IMR-90 (cell line): ENCODE measurements at regions not wholly inside any gene's neighbourhood (a gene's known extent, or its start where the extent isn't known, plus 50 kb on each side); places are given as distances from the start of the nearest gene placed in this dataset.

Experiments
- ATAC-seq: fragments of 200-7000 bp; cut with Tn5 transposase; 2 replicates; pipeline ENCODE4 v1.9.1; 2020; ENCODE audit warnings: low read depth, mild to moderate bottlenecking, moderate library complexity
- BruUV-seq: library from RNA; stranded (reverse); fragments of 400-500 nt; replicated peaks from 2 replicates; lab custom pipeline; 2021; lab: Mats Ljungman, UMichigan
- CTCF ChIA-PET: fragments of 300-600 bp; formaldehyde crosslinking; extraction: SDS; loops from one replicate; lab custom pipeline; 2021; ENCODE audit warnings: antibody characterized with exemption; lab: Yijun Ruan, JAX
- POLR2A ChIA-PET: fragments of 300-600 bp; sonication (Branson Sonifier 250); formaldehyde crosslinking; loops from one replicate; lab custom pipeline; 2022; ENCODE audit warnings: antibody characterized with exemption; ENCODE audit not compliant: unreplicated experiment; lab: Charles Lee
- DNase-seq: peaks from one replicate; pipeline ENCODE4 v3.0.0; 2013
- H2AFZ ChIP-seq: replicated peaks from 2 replicates; pipeline ENCODE3; 2013; ENCODE audit warnings: low read length, mild to moderate bottlenecking; ENCODE audit not compliant: poor library complexity
- H2AK5ac ChIP-seq: 2 replicates; pipeline ENCODE4 v1.6.1; 2013; ENCODE audit warnings: low read depth, low read length, inconsistent platforms
- H2AK9ac ChIP-seq: replicated peaks from 2 replicates; pipeline ENCODE3; 2013; ENCODE audit warnings: mild to moderate bottlenecking, low read depth, low read length, moderate library complexity; ENCODE audit not compliant: poor library complexity
- H2BK120ac ChIP-seq: 2 replicates; pipeline ENCODE4 v1.6.1; 2013; ENCODE audit warnings: low read depth, low read length, inconsistent platforms
- H2BK15ac ChIP-seq: 3 replicates; pipeline ENCODE4 v1.6.1; 2013; ENCODE audit warnings: low read depth, low read length, inconsistent platforms
- H2BK20ac ChIP-seq: 2 replicates; pipeline ENCODE4 v1.6.1; 2013; ENCODE audit warnings: low read depth, mild to moderate bottlenecking, inconsistent platforms, low read length, moderate library complexity
- H2BK5ac ChIP-seq: 2 replicates; pipeline ENCODE4 v1.6.1; 2013; ENCODE audit warnings: mild to moderate bottlenecking, low read depth, low read length, inconsistent platforms; ENCODE audit not compliant: poor library complexity, severe bottlenecking
- H3K14ac ChIP-seq: replicated peaks from 2 replicates; pipeline ENCODE4 v1.6.1; 2013; ENCODE audit warnings: low read depth, low read length, inconsistent platforms
- H3K18ac ChIP-seq: 2 replicates; pipeline ENCODE4 v1.6.1; 2013; ENCODE audit warnings: low read depth, low read length, control low read depth
- H3K23ac ChIP-seq: 2 replicates; pipeline ENCODE4 v1.6.1; 2013; ENCODE audit warnings: low read depth, low read length, inconsistent platforms
- H3K27ac ChIP-seq: 2 replicates; pipeline ENCODE4 v1.5.1; 2013; ENCODE audit warnings: mild to moderate bottlenecking, control low read depth, low read length; ENCODE audit not compliant: insufficient read depth
- H3K27me3 ChIP-seq: 2 replicates; pipeline ENCODE4 v1.6.1; 2013; ENCODE audit warnings: low read length; ENCODE audit not compliant: control insufficient read depth, insufficient read depth
- H3K36me3 ChIP-seq: 2 replicates; pipeline ENCODE4 v1.6.1; 2013; ENCODE audit warnings: low read length, mixed read lengths; ENCODE audit not compliant: control insufficient read depth, insufficient read depth
- H3K4ac ChIP-seq: 2 replicates; pipeline ENCODE4 v1.6.1; 2013; ENCODE audit warnings: low read depth, low read length, inconsistent platforms
- H3K4me1 ChIP-seq: 2 replicates; pipeline ENCODE4 v1.6.1; 2013; ENCODE audit warnings: low read length, mixed read lengths; ENCODE audit not compliant: control insufficient read depth, insufficient read depth
- H3K4me2 ChIP-seq: 2 replicates; pipeline ENCODE4 v1.6.1; 2013; ENCODE audit warnings: low read depth, mild to moderate bottlenecking, control low read depth, low read length, moderate library complexity
- H3K4me3 ChIP-seq: 2 replicates; pipeline ENCODE4 v1.5.1; 2013; ENCODE audit warnings: low read depth, mild to moderate bottlenecking, control low read depth, low read length, moderate library complexity; ENCODE audit not compliant: insufficient read depth
- H3K56ac ChIP-seq: 2 replicates; pipeline ENCODE4 v1.6.1; 2013; ENCODE audit warnings: low read length, inconsistent platforms; ENCODE audit not compliant: insufficient read depth; ENCODE audit errors: extremely low read depth
- H3K79me1 ChIP-seq, 2 experiments: 2 replicates each; pipeline ENCODE4 v1.6.1; 2013; ENCODE audit warnings: low read length in 2 of 2, inconsistent platforms in 1 of 2, low read depth in 1 of 2
- H3K9ac ChIP-seq: 2 replicates; pipeline ENCODE4 v1.6.1; 2013; ENCODE audit warnings: low read depth, low read length, control low read depth
- H3K9me1 ChIP-seq: 2 replicates; pipeline ENCODE4 v1.6.1; 2013; ENCODE audit warnings: low read length, inconsistent platforms; ENCODE audit not compliant: insufficient read depth
- H3K9me3 ChIP-seq: 2 replicates; pipeline ENCODE4 v1.6.1; 2013; ENCODE audit warnings: low read length; ENCODE audit not compliant: control insufficient read depth, insufficient read depth
- H4K20me1 ChIP-seq: 2 replicates; pipeline ENCODE4 v1.6.1; 2013; ENCODE audit warnings: low read length, inconsistent platforms; ENCODE audit not compliant: insufficient read depth
- H4K5ac ChIP-seq: 2 replicates; pipeline ENCODE4 v1.6.1; 2013; ENCODE audit warnings: mild to moderate bottlenecking, low read depth, low read length, control low read depth
- H4K8ac ChIP-seq, 2 experiments: 2 replicates each; pipeline ENCODE4 v1.6.1; 2013; ENCODE audit warnings: low read depth in 2 of 2, low read length in 2 of 2, control low read depth in 1 of 2, inconsistent platforms in 1 of 2
- H4K91ac ChIP-seq: 2 replicates; pipeline ENCODE4 v1.6.1; 2013; ENCODE audit warnings: low read depth, low read length, inconsistent platforms; ENCODE audit not compliant: insufficient read depth
- CEBPB ChIP-seq: IDR thresholded peaks from 2 replicates; pipeline ENCODE4 v1.6.1; 2012; ENCODE audit warnings: low read depth, low read length, improper control_type of control experiment
- CHD1 ChIP-seq: IDR thresholded peaks from 2 replicates; pipeline ENCODE4 v1.6.1; 2012; ENCODE audit warnings: low read depth, low read length, improper control_type of control experiment
- CTCF ChIP-seq: conservative IDR thresholded peaks from 2 replicates; pipeline ENCODE4 v1.5.1; 2012; ENCODE audit warnings: mild to moderate bottlenecking, low read depth, low read length, improper control_type of control experiment
- ELK1 ChIP-seq: fragments of 150-350 bp; IDR thresholded peaks from 2 replicates; pipeline ENCODE4 v1.6.1; 2016; ENCODE audit warnings: low read depth, mild to moderate bottlenecking, low read length, moderate library complexity, borderline replicate concordance
- FOS ChIP-seq: fragments of 150-350 bp; IDR thresholded peaks from 2 replicates; pipeline ENCODE4 v1.6.1; 2016; ENCODE audit warnings: low read depth, low read length
- MAFK ChIP-seq: IDR thresholded peaks from 2 replicates; pipeline ENCODE4 v1.6.1; 2012; ENCODE audit warnings: low read depth, low read length, improper control_type of control experiment
- MAZ ChIP-seq: IDR thresholded peaks from 2 replicates; pipeline ENCODE4 v1.6.1; 2012; ENCODE audit warnings: low read depth, mild to moderate bottlenecking, low read length, improper control_type of control experiment, moderate library complexity, borderline replicate concordance
- NFE2L2 ChIP-seq: fragments of 150-350 bp; IDR thresholded peaks from 2 replicates; pipeline ENCODE4 v1.6.1; 2016; ENCODE audit warnings: low read depth, mild to moderate bottlenecking, low read length
- POLR2A ChIP-seq: IDR thresholded peaks from 2 replicates; pipeline ENCODE4 v1.6.1; 2012; ENCODE audit warnings: mild to moderate bottlenecking, low read depth, low read length
- RAD21 ChIP-seq: IDR thresholded peaks from 2 replicates; pipeline ENCODE4 v1.6.1; 2012; ENCODE audit warnings: low read length, improper control_type of control experiment
- RFX5 ChIP-seq: IDR thresholded peaks from 2 replicates; pipeline ENCODE4 v1.8.0; 2012; ENCODE audit warnings: low read depth, mild to moderate bottlenecking, low read length, moderate library complexity
- USF2 ChIP-seq: fragments of 150-350 bp; IDR thresholded peaks from 2 replicates; pipeline ENCODE4 v1.6.1; 2017; ENCODE audit warnings: mild to moderate bottlenecking, antibody characterized with exemption, low read length, low read depth
- WGBS, 2 experiments: methylation state at CpG; one replicate each; pipeline versions ENCODE4 v1.1.5 to v1.1.7; 2013; ENCODE audit warnings: missing lambda C conversion rate in 2 of 2; ENCODE audit not compliant: insufficient read length in 1 of 2; ENCODE audit errors: extremely low coverage in 2 of 2; 5-methylcytosine and 5-hydroxymethylcytosine counted together
- dilution Hi-C: fragments of 300-500 bp; cut with HindIII; formaldehyde crosslinking; loops from one replicate; pipeline ENCODE4 v1.14.3; 2018; ENCODE audit warnings: low sequenced_read_pairs; ENCODE audit not compliant: unreplicated experiment
- in situ Hi-C: fragments of 300-500 bp; cut with MboI; formaldehyde crosslinking; loops from 3 replicates; pipeline ENCODE4 v1.14.3; 2019; ENCODE audit warnings: low sequenced_read_pairs, inconsistent platforms, mixed read lengths
- intact Hi-C: fragments of 100-400 bp; cut with micrococcal nuclease; formaldehyde crosslinking; loops from 2 replicates; pipeline ENCODE4 v1.10.0; 2022

- no peak overlapping the region for H4K8ac ChIP-seq
- no peaks in the 10 kb centered on the region for H3K9me1 ChIP-seq
- H2AK5ac ChIP-seq, result no peak overlapping the region
- intact Hi-C loops (no loop called here), in situ Hi-C loops (no loop called here), dilution Hi-C loops (no loop called here)
- CTCF ChIA-PET, result no interaction called here
- H2BK15ac ChIP-seq, result no peak overlapping the region
- no peak overlapping the region for H2AK9ac ChIP-seq
- no peak overlapping the region for H3K4me3 ChIP-seq
- no peaks in the 10 kb centered on the region for H3K9me3 ChIP-seq
- DNase-seq (no peak), ATAC-seq (no peak)
- H3K23ac ChIP-seq, result no peak overlapping the region
- no peaks in the 10 kb centered on the region; the same call in 1 of the 2 replicates for H3K27me3 ChIP-seq
- no peaks in the 10 kb centered on the region for H3K36me3 ChIP-seq
- H4K5ac ChIP-seq, result no peak overlapping the region
- H2AFZ ChIP-seq, result no peak overlapping the region
- 53% methylated on average over 2 of the region's 11 CpGs; no CpG with 5 or more reads in 1 of the 2 experiments for WGBS, 2 experiments
- H2BK5ac ChIP-seq, result no peak overlapping the region
- POLR2A ChIA-PET, result no interaction called here
- H3K4me1 ChIP-seq, result no peaks in the 10 kb centered on the region
- no peak overlapping the region for H2BK20ac ChIP-seq
- no peak overlapping the region for H3K18ac ChIP-seq
- H3K4me2 ChIP-seq, result no peak overlapping the region
- no peaks in the 10 kb centered on the region; the same call in 1 of the 2 replicates for H4K20me1 ChIP-seq
- TF ChIP-seq USF2, result no peak
- TF ChIP-seq MAFK, result no peak
- no peak for TF ChIP-seq NFE2L2
- TF ChIP-seq ELK1, result no peak
- no peak for TF ChIP-seq MAZ
- no peak for TF ChIP-seq CTCF
- TF ChIP-seq POLR2A, result no peak
- no peak for TF ChIP-seq FOS
- no peak for TF ChIP-seq CHD1
- TF ChIP-seq RAD21, result no peak
- TF ChIP-seq CEBPB, result no peak
- TF ChIP-seq RFX5, result no peak
- H4K91ac ChIP-seq, result no peak overlapping the region
- no peaks in the 10 kb centered on the region for H3K79me1 ChIP-seq
- H3K14ac ChIP-seq, result no peak overlapping the region
- no peak overlapping the region for H3K56ac ChIP-seq
- no peak overlapping the region for H3K27ac ChIP-seq
- H3K4ac ChIP-seq, result no peak overlapping the region
- no peak overlapping the region for H3K9ac ChIP-seq
- no peak overlapping the region for H2BK120ac ChIP-seq
- no TSS peak for BruUV-seq
Measured at GRCh38 chr1:30524840-30525617, 198.4 kb downstream of the MATN1 start.
